GM23338 (cell line): ENCODE measurements at regions not wholly inside any gene's neighbourhood (a gene's known extent, or its start where the extent isn't known, plus 50 kb on each side); places are given as distances from the start of the nearest gene placed in this dataset.
A peak's percentile ranks its signal among the peaks of the same experiment; 100 is the strongest.

Source experiments
- ATAC-seq: fragments of 200-7000 bp; cut with Tn5 transposase; 3 replicates; pipeline ENCODE4 v1.9.1; 2020
- DNase-seq: peaks from one replicate; pipeline ENCODE4 v3.0.0-alpha.2; 2015; ENCODE audit warnings: low spot score
- H2AFZ ChIP-seq: fragments of 200-600 bp; sonication (generic); 2 replicates; pipeline ENCODE4 v1.8.0; 2016; ENCODE audit warnings: antibody characterized with exemption, mild to moderate bottlenecking, moderate library complexity
- H3F3A ChIP-seq: fragments of 200-600 bp; sonication (generic); replicated peaks from 2 replicates; pipeline ENCODE4 v1.8.0; 2017; ENCODE audit warnings: antibody characterized with exemption, mixed run types, low read depth
- H3K27ac ChIP-seq: fragments of 200-600 bp; sonication (generic); 2 replicates; pipeline ENCODE4 v1.6.1; 2016; ENCODE audit warnings: low read depth
- H3K27me3 ChIP-seq: fragments of 200-600 bp; sonication (generic); 2 replicates; pipeline ENCODE4 v1.8.0; 2016; ENCODE audit warnings: mild to moderate bottlenecking, mixed run types, moderate library complexity; ENCODE audit not compliant: insufficient read depth
- H3K36me3 ChIP-seq: fragments of 200-600 bp; sonication (generic); 2 replicates; pipeline ENCODE4 v1.8.0; 2016; ENCODE audit warnings: mild to moderate bottlenecking; ENCODE audit not compliant: insufficient read depth
- H3K4me1 ChIP-seq: fragments of 200-600 bp; sonication (generic); 2 replicates; pipeline ENCODE4 v1.8.0; 2016; ENCODE audit warnings: mild to moderate bottlenecking, moderate library complexity; ENCODE audit not compliant: insufficient read depth
- H3K4me2 ChIP-seq: fragments of 200-600 bp; sonication (generic); 2 replicates; pipeline ENCODE4 v1.7.1; 2017; ENCODE audit warnings: mixed run types
- H3K4me3 ChIP-seq: fragments of 200-600 bp; sonication (generic); 2 replicates; pipeline ENCODE4 v1.6.1; 2016; ENCODE audit warnings: mixed run types
- H3K79me2 ChIP-seq: fragments of 200-600 bp; sonication (generic); replicated peaks from 2 replicates; pipeline ENCODE4 v1.8.0; 2017; ENCODE audit warnings: mild to moderate bottlenecking; ENCODE audit not compliant: insufficient read depth
- H3K9me2 ChIP-seq: fragments of 200-600 bp; sonication (generic); 2 replicates; pipeline ENCODE4 v1.8.0; 2017; ENCODE audit not compliant: insufficient read depth
- H4K20me1 ChIP-seq: fragments of 200-600 bp; sonication (generic); replicated peaks from 2 replicates; pipeline ENCODE4 v1.8.0; 2017; ENCODE audit warnings: mild to moderate bottlenecking; ENCODE audit not compliant: insufficient read depth
- H3K27ac Mint-ChIP-seq: 2 replicates; pipeline ENCODE4 v1.8.0; 2020; ENCODE audit warnings: inconsistent platforms, mild to moderate bottlenecking, moderate library complexity, mixed read lengths
- H3K27me3 Mint-ChIP-seq: 3 replicates; pipeline ENCODE4 v1.8.0; 2022; ENCODE audit warnings: low read depth, mild to moderate bottlenecking, moderate library complexity, mixed read lengths, inconsistent platforms; ENCODE audit not compliant: insufficient read depth, poor library complexity
- H3K36me3 Mint-ChIP-seq: 3 replicates; pipeline ENCODE4 v1.8.0; 2021; ENCODE audit warnings: low read depth, mild to moderate bottlenecking, inconsistent platforms, moderate library complexity, mixed read lengths
- H3K4me1 Mint-ChIP-seq: 3 replicates; pipeline ENCODE4 v1.8.0; 2020; ENCODE audit warnings: mild to moderate bottlenecking, inconsistent platforms, mixed read lengths
- H3K4me3 Mint-ChIP-seq: 3 replicates; pipeline ENCODE4 v1.8.0; 2021; ENCODE audit warnings: moderate library complexity, mild to moderate bottlenecking, inconsistent platforms, mixed read lengths
- H3K9me3 Mint-ChIP-seq: 3 replicates; pipeline ENCODE4 v1.8.0; 2020; ENCODE audit warnings: moderate library complexity, mild to moderate bottlenecking, inconsistent platforms, mixed read lengths
- CTCF ChIP-seq, 2 experiments: fragments of 200-600 bp in 1 of 2; sonication (generic) in 1 of 2; conservative IDR thresholded peaks; 2 replicates each; pipeline versions ENCODE4 v1.5.1 to v1.6.1; 2016 to 2017; ENCODE audit warnings: antibody characterized with exemption in 2 of 2, low read depth in 2 of 2, mild to moderate bottlenecking in 2 of 2, moderate library complexity in 1 of 2
- ETS1 ChIP-seq: IDR thresholded peaks from 2 replicates; pipeline ENCODE4 v1.6.1; 2016; ENCODE audit warnings: antibody characterized with exemption
- EZH2phosphoT487 ChIP-seq: fragments of 200-600 bp; sonication (generic); IDR thresholded peaks from one replicate; pipeline ENCODE4 v1.8.1; 2018; ENCODE audit warnings: antibody characterized with exemption; ENCODE audit not compliant: unreplicated experiment
- JUNB ChIP-seq: IDR thresholded peaks from one replicate; pipeline ENCODE4 v1.6.1; 2016; ENCODE audit warnings: antibody characterized with exemption; ENCODE audit not compliant: unreplicated experiment
- NANOG ChIP-seq: IDR thresholded peaks from 2 replicates; pipeline ENCODE4 v1.6.1; 2016; ENCODE audit warnings: antibody characterized with exemption, borderline replicate concordance
- POLR2AphosphoS5 ChIP-seq: IDR thresholded peaks from 2 replicates; pipeline ENCODE4 v1.6.1; 2016; ENCODE audit warnings: antibody characterized with exemption, low read depth
- STAT1 ChIP-seq: IDR thresholded peaks from one replicate; pipeline ENCODE4 v1.6.1; 2016; ENCODE audit warnings: antibody characterized with exemption; ENCODE audit not compliant: unreplicated experiment
- ZNF114 ChIP-seq: fragments of 250-450 bp; sonication (Bioruptor Pico); IDR thresholded peaks from 2 replicates; pipeline ENCODE4 v1.5.0; 2020; ENCODE audit warnings: mild to moderate bottlenecking, moderate library complexity
- TF ChIP-seq, protein P1 (sequence below): IDR thresholded peaks from one replicate; pipeline ENCODE4 v1.6.1; 2018; ENCODE audit warnings: antibody characterized with exemption; ENCODE audit not compliant: unreplicated experiment

- H3K27ac ChIP-seq: no peak overlapping the region
- Mint-ChIP-seq H3K27ac (no peak overlapping the region), H3K9me3 (peaks cover 12% of the 10 kb centered on the region), H3K4me3 (no peak overlapping the region), H3K27me3 (peaks cover 1% of the 10 kb centered on the region), H3K36me3 (peaks cover 2% of the 10 kb centered on the region; the same call in 1 of the 3 replicates), H3K4me1 (peaks cover 16% of the 10 kb centered on the region)
- H3K4me1 ChIP-seq: no peaks in the 10 kb centered on the region
- no peaks in the 10 kb centered on the region for H3K27me3 ChIP-seq
- H3K9me2 ChIP-seq: 0 out of 2 replicates have a peak, but pooled peaks cover 8% of the 10 kb centered on the region
- TF ChIP-seq ZNF114 (no peak), POLR2AphosphoS5 (no peak), ETS1 (no peak), CTCF (conservative IDR thresholded peaks at IDR 0.05; ENCODE audit: low read depth in 2 of 2) (no peak), STAT1 (no peak)
- H3K36me3 ChIP-seq: no peaks in the 10 kb centered on the region
- no peaks in the 10 kb centered on the region for H3K79me2 ChIP-seq
- no peaks in the 10 kb centered on the region for H4K20me1 ChIP-seq
- ATAC-seq (no peak), DNase-seq (no peak)
- 0 out of 2 replicates have a peak overlapping the region, but pooled peaks have one; percentile 18 for H2AFZ ChIP-seq
- H3K4me2 ChIP-seq: no peak overlapping the region
- H3K4me3 ChIP-seq: no peak overlapping the region
- no peaks in the 10 kb centered on the region for H3F3A ChIP-seq
Measured at GRCh38 chr20:24135781-24136180, 147.2 kb upstream of the GGTLC1 start.

DNA sequence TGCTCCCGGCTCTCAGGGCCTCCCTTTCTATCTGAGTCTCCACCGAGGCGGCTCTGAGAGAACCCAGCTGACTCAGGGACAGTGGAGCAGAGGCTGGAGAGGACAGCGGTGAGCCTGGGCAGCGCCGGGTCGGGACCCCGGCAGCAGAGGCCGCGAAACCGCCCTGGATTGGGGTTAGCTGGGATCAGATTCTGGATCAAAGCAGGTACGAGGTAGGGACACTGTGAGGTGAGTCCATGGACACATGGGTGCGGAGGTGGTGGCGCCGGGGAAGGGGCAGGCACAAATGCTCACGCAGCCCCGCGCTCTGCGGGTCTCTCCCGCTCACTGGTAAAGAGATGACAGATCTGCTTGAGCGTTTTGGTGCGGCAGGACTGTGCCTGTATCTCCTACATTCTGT is 146.4 kb upstream of the GGTLC1 start:
- no peaks in the 10 kb centered on the region for H4K20me1 ChIP-seq
- Mint-ChIP-seq H3K9me3 (peaks cover 8% of the 10 kb centered on the region; the same call in 2 of the 3 replicates), H3K27ac (no peak overlapping the region), H3K27me3 (peaks cover 1% of the 10 kb centered on the region), H3K4me1 (peaks cover 25% of the 10 kb centered on the region), H3K4me3 (no peak overlapping the region), H3K36me3 (no peaks in the 10 kb centered on the region; the same call in 2 of the 3 replicates)
- no peaks in the 10 kb centered on the region for H3K79me2 ChIP-seq
- no peak overlapping the region for H3K27ac ChIP-seq
- no peak overlapping the region for H3K4me2 ChIP-seq
- ATAC-seq (no peak), DNase-seq (no peak)
- no peaks in the 10 kb centered on the region for H3F3A ChIP-seq
- peak overlapping the region; percentile 66; the same call in 1 of the 2 replicates for H2AFZ ChIP-seq
- H3K36me3 ChIP-seq: no peaks in the 10 kb centered on the region
- no peak overlapping the region for H3K4me3 ChIP-seq
- H3K4me1 ChIP-seq: no peaks in the 10 kb centered on the region
- H3K27me3 ChIP-seq: no peaks in the 10 kb centered on the region
- 0 out of 2 replicates have a peak, but pooled peaks cover 8% of the 10 kb centered on the region for H3K9me2 ChIP-seq
- TF ChIP-seq NANOG: no peak
- TF ChIP-seq EZH2phosphoT487: no peak
- TF ChIP-seq ZNF114: no peak
- no peak for TF ChIP-seq STAT1
- no peak for TF ChIP-seq ETS1
- TF ChIP-seq, protein P1, sequence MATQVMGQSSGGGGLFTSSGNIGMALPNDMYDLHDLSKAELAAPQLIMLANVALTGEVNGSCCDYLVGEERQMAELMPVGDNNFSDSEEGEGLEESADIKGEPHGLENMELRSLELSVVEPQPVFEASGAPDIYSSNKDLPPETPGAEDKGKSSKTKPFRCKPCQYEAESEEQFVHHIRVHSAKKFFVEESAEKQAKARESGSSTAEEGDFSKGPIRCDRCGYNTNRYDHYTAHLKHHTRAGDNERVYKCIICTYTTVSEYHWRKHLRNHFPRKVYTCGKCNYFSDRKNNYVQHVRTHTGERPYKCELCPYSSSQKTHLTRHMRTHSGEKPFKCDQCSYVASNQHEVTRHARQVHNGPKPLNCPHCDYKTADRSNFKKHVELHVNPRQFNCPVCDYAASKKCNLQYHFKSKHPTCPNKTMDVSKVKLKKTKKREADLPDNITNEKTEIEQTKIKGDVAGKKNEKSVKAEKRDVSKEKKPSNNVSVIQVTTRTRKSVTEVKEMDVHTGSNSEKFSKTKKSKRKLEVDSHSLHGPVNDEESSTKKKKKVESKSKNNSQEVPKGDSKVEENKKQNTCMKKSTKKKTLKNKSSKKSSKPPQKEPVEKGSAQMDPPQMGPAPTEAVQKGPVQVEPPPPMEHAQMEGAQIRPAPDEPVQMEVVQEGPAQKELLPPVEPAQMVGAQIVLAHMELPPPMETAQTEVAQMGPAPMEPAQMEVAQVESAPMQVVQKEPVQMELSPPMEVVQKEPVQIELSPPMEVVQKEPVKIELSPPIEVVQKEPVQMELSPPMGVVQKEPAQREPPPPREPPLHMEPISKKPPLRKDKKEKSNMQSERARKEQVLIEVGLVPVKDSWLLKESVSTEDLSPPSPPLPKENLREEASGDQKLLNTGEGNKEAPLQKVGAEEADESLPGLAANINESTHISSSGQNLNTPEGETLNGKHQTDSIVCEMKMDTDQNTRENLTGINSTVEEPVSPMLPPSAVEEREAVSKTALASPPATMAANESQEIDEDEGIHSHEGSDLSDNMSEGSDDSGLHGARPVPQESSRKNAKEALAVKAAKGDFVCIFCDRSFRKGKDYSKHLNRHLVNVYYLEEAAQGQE: no peak
- TF ChIP-seq JUNB: no peak
